Mesothelial cell of epicardium (in vitro differentiated cells): ENCODE measurements at regions not wholly inside any gene's neighbourhood (a gene's known extent, or its start where the extent isn't known, plus 50 kb on each side); places are given as distances from the start of the nearest gene placed in this dataset.

ENCODE experiments used
- DNase-seq, 2 experiments: peaks; one replicate each; pipeline ENCODE4 v3.0.0; 2021; ENCODE audit warnings: low spot score in 2 of 2; ENCODE audit not compliant: unreplicated experiment in 2 of 2
- H3K27ac Mint-ChIP-seq: 2 replicates; pipeline ENCODE4 v1.8.0; 2021; ENCODE audit warnings: mixed read lengths
- H3K27me3 Mint-ChIP-seq: 2 replicates; pipeline ENCODE4 v1.8.0; 2021; ENCODE audit warnings: low read depth, mixed read lengths
- H3K36me3 Mint-ChIP-seq: 2 replicates; pipeline ENCODE4 v1.8.0; 2021; ENCODE audit warnings: mixed read lengths
- H3K4me1 Mint-ChIP-seq: 2 replicates; pipeline ENCODE4 v1.8.0; 2021; ENCODE audit warnings: mixed read lengths
- H3K4me3 Mint-ChIP-seq: 2 replicates; pipeline ENCODE4 v1.8.0; 2021; ENCODE audit warnings: mild to moderate bottlenecking, moderate library complexity, mixed read lengths
- H3K9me3 Mint-ChIP-seq: 2 replicates; pipeline ENCODE4 v1.8.0; 2021; ENCODE audit warnings: mixed read lengths
- CTCF ChIP-seq: fragments of 200-600 bp; sonication (generic); IDR thresholded peaks from one replicate; pipeline ENCODE4 v1.5.0; 2021; ENCODE audit warnings: antibody characterized with exemption; ENCODE audit not compliant: unreplicated experiment

- Mint-ChIP-seq H3K4me1 (peaks cover 35% of the 10 kb centered on the region), H3K9me3 (no peaks in the 10 kb centered on the region), H3K4me3 (no peak overlapping the region), H3K36me3 (no peaks in the 10 kb centered on the region), H3K27me3 (no peaks in the 10 kb centered on the region), H3K27ac (peak overlapping the region; percentile 95)
- TF ChIP-seq CTCF: no peak
- peak in 1 of 2 experiments; percentile 1 for DNase-seq
Observed at GRCh38 chr17:77313831-77314230, 173.1 kb downstream of the SEC14L1 start.

- peaks cover 36% of the 10 kb centered on the region for H3K4me1 Mint-ChIP-seq
- H3K9me3 Mint-ChIP-seq: no peaks in the 10 kb centered on the region
- no peaks in the 10 kb centered on the region for H3K36me3 Mint-ChIP-seq
- no peak overlapping the region for H3K4me3 Mint-ChIP-seq
- no peak overlapping the region for H3K27ac Mint-ChIP-seq
- DNase-seq: no peak
- TF ChIP-seq CTCF: no peak
- H3K27me3 Mint-ChIP-seq: no peaks in the 10 kb centered on the region
Observed at GRCh38 chr17:77314601-77315000, 173.8 kb downstream of the SEC14L1 start.

- no peaks in the 10 kb centered on the region for H3K36me3 Mint-ChIP-seq
Observed at GRCh38 chr17:77315010-77315409, 174.2 kb downstream of the SEC14L1 start.

GRCh38 chr17:77315551-77316190 is 174.9 kb downstream of the SEC14L1 start:
- Mint-ChIP-seq H3K36me3 (no peaks in the 10 kb centered on the region), H3K9me3 (no peaks in the 10 kb centered on the region), H3K4me1 (peaks cover 46% of the 10 kb centered on the region), H3K27me3 (no peaks in the 10 kb centered on the region), H3K4me3 (no peak overlapping the region), H3K27ac (peak overlapping the region; percentile 25)
- DNase-seq: no peak
- TF ChIP-seq CTCF: no peak

More at GRCh38 chr17:77315010-77315409, 174.2 kb downstream of the SEC14L1 start:
- Mint-ChIP-seq H3K4me1 (peaks cover 40% of the 10 kb centered on the region), H3K4me3 (no peak overlapping the region), H3K27ac (no peak overlapping the region), H3K27me3 (no peaks in the 10 kb centered on the region), H3K9me3 (no peaks in the 10 kb centered on the region)
- TF ChIP-seq CTCF: no peak
- no peak for DNase-seq

- no peaks in the 10 kb centered on the region for H3K27me3 Mint-ChIP-seq
- H3K4me3 Mint-ChIP-seq: no peak overlapping the region
- TF ChIP-seq CTCF: no peak
- H3K9me3 Mint-ChIP-seq: no peaks in the 10 kb centered on the region
- H3K36me3 Mint-ChIP-seq: no peaks in the 10 kb centered on the region
- peak overlapping the region; percentile 25 for H3K27ac Mint-ChIP-seq
- DNase-seq: no peak
- peaks cover 48% of the 10 kb centered on the region for H3K4me1 Mint-ChIP-seq
Observed at GRCh38 chr17:77316191-77316641, 175.4 kb downstream of the SEC14L1 start.
